ENCODE measurements at regions not wholly inside any gene's neighbourhood (a gene's known extent, or its start where the extent isn't known, plus 50 kb on each side); places are given as distances from the start of the nearest gene placed in this dataset.
"Not testable (repeated sequence)": the region's sequence is repeated elsewhere in the genome, so short reads cannot be mapped to it uniquely, and the experiment has no call there.

DNA sequence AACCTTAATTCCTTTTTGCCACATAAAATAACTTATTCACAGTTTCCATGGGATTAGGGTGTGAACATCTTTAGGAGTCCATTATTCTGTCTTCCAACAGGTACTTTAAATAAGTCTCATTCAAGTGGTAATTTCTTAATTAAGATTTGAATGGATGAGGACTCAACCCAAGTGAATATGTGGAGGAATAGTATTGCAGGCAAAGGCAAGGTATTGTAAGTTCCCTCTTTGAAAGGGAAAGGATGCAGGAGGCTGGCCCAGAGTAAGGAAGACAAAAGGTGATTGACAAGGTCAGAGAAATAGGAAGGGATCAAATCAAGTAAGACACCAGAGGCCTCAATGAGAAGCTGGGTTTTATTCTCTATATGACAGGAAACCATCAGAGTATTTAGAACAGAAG lies 238.2 kb upstream of the RBMS1 start:
- no peak for DNase-seq

DNA sequence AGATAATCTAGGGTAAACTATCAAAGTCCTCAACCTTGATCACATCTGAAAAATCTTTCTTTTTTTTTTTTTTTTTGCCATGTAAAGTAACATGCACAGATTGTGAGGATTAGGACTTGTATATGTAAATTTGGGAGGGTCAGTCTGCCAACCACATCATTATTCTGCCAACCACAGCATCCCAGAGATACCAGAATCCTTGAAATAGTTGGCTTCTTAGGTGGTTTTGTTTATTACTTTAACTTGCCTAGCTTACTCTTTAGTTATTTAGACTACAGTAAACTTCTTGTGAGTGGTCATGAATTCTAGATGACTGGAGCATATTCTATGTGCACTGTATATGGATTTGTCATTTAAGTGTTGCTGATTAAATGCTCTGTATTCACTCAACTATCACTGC lies 242.1 kb upstream of the RBMS1 start:
- DNase-seq, result no peak

DNA sequence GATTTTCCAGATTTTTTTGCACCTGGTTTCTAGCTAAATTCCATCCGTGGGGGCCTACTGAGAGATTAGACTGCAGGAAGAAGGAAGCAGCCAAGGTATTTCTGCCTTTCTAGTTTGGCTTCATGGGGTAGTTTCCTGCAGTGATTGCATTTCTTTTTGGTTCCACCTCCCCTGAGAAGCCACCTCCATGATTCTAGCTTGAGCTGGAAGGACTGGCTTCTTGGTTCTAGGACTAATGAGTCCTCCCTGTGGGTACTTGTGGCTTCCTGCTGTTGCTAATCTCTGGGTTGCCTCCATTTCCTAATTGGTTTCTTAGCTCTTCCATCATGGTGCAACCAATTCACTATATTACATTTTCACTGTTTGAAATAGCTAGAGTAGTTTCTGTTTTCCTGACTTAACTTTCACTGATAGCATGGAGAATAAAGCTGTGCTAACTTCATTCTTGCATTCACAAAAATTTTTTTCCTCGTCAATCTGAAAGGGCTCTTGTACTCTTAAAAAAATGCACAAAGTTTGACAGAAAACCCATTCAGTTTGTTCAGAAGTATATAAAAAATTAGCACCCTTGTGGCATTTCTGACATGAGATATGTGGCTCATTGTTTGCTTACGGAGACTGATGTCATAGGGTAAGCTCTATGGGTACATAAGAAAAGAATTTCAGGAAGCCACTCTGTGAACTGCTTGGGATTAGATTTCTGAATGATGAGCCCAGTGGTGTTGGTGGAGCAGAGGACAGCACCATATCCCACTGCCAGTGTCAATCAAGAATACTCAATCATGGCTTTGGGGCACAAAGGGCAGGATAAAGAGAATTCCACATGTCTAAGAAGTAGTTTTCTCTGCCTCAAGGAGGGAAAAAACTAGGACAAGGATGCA lies 242.8 kb upstream of the RBMS1 start:
- no peak for DNase-seq

DNA sequence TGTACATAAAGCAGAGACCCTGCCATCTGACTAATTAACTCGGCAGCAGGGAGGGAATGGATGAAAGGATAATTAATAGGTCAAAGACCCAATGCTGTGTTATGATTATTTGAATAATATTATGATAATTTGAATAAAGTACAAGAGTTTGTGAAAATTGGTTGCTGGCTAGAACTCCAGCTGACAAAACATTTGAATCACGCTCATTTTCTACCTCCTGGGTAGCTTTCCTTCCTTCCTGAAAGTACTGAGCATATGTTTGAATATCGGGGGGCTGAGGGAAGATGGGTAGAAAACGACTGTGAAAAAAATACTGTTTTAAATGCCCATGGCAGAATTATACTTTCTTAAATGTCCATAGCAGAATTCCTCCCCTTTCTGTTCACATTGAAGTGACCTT lies 243.6 kb upstream of the RBMS1 start:
- DNase-seq, result no peak

DNA sequence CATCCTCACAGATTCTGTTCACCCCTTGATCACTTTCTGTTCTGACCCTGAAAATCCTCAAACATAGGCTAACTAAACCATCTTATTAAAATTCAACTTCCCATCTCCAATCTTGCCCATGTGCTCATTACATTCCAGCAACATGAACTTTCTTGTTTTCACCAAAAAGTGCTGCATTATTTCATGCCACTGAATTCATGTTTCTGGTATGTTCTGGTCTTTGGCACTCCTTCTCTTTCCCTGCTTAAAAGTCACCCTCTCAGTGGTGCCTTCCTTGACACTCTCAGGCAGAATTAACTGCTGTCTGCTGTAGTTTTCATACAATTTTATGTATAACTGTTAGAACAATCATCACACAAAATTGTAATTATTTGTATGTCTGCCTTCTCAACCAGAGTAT lies 247.7 kb upstream of the RBMS1 start:
- DNase-seq, result no peak

DNA sequence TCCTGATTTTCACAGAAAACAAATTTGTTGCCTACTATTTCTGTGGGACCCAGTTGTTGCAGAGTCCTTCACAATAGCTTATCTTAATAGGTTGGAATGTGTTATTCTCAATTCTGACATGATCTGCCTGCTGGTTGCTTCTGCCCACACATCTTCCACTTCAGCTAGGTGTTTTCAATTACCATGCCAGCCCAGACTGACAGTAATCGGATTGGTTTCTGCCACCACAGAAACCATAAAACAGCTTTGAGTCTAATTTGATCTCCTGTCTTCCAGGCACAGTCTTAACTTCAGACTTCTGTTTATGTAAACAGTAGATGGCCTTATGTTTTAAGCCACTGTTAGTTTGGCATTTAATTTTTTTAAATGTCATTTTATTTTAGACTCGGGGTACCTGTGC lies 248.2 kb upstream of the RBMS1 start:
- no peak for DNase-seq

DNA sequence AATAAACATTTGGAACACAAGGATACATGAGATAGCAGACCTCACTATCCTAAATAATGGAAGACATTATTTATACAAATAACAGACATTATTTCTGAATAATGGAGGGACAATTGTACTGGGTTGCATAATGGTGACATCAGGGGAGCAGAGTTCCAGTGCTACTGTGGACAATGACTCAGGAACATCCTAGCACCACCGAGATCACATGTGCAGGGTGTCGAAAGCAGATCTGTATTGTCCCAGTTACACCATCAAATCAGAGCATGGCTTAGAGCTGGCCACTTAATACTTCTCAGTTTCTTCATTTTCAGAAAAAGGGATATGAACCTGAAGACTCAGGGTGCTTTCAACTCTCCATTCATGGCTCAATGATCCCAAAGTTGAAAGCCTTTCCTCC lies 249.1 kb upstream of the RBMS1 start:
- DNase-seq, result no peak

DNA sequence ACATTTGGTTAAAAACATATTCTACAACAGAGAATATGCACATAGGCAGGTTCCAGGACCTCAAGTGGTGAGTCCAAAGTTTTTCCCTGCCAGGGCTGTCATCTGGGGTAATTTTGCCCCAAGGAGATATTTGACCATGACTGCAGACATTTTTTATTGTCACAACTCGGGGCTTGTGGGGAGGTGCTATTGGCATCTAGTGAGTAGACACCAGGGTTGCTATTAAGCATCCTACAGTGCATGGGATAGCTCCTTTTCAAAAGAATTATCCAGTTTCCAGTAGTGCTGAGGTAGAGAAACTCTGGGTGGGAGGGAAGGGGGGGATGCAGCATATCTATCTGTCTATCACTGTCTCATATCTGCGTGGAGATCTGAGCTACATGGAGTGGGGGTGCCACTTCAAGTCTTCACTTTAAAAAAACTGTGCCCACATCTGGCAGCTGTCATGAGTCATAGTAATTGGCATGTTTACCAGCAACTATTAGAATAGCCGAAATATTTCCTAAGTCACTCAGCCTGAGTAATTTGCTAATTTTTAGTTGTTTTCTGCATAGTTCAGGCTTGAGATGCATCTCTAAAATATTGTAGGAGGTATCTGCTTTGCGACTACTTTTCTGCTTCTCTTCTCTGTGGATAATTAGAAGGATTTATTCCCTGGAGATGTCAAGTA lies 254.0 kb upstream of the RBMS1 start:
- no peak for DNase-seq

DNA sequence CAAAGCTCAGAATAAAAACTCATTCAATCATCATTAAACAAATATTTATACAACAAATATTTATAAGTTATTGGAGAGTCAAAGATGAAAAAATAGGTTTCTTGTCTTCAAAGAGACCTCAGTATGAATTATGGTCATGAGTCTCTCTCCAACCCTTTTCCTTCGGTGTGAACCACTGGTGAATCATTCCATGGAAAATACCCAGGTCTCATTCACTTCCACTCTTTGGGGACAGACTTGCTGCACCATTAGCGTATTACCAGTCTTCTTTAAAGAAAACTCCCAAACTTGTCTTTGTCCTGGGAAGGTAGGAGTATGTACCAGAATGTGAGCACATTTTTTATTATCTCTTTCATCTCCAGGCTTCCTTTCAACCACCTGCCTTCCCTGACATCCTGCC lies 257.4 kb upstream of the RBMS1 start:
- DNase-seq, result no peak

DNA sequence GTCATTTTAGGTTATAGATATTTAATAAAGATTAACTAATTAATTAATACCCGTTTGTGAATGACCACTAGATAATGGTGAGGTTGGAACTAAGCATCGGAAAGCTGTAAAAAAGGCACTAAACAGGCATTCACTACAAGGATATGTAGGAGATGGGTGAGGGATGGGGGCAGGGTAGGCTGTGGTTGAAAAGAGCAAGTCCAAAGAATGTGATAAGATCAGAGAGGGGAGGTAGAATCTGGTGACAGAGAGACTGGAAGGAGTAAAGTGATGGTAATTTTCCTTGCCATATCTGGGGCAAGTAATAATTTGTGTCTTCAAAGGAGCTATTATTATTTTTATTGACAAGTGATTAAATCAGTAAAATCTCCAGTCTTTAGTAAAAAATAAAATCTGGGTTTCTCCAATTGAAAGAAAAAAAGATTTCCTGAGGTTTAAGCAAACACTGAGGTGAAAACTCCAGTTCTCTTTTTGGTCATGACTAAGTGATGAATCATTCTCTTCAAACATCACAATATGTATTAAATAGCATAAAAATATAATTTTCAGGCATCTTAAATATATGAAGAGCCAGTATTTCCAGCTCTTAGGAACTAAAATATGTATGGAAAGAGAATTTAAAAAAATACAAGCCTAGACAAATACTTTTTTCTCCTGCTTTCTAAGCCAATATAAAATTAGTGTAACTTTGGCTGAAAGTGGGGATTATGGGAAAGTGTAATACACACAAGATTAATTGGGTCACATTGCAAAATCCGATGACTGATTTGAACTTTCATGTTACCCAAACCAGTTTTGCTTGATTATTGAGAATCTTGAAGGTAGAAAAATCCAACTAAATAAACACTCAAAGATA lies 259.1 kb upstream of the RBMS1 start:
- no peak for DNase-seq

DNA sequence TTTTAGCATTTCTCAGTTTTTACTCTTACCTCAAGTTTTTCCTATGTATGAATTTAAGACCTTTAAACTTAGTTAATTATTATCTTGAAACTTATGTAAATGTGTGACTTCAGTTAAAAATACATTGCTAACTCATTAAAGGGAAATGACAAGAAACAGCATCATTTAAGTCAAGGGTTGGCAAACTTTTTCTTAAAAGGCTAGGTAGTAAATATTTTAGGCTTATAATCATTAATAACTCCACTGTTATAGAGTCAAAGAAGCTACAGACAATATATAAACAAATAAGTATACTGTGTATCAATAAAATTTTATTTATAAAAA lies 259.7 kb upstream of the RBMS1 start:
- no peak for DNase-seq

DNA sequence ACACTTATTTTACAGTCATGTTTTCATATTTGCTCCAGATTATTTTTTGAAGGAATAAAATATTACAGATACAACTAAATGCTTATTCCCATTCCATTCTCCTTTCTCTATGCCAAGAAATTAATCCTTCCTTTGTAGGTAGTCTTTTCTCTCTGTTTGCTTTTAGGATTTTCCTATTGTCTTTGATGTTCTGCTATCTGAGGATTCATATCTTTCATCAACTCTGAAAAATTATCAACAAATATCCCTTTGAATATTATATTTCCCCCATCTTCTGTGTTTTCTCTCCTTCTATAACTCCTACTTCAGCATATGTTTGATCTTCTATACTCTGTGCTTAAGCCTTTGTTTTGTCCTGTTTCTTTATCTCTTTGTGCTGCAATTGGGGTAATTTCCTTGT lies 260.4 kb upstream of the RBMS1 start:
- no peak for DNase-seq

DNA sequence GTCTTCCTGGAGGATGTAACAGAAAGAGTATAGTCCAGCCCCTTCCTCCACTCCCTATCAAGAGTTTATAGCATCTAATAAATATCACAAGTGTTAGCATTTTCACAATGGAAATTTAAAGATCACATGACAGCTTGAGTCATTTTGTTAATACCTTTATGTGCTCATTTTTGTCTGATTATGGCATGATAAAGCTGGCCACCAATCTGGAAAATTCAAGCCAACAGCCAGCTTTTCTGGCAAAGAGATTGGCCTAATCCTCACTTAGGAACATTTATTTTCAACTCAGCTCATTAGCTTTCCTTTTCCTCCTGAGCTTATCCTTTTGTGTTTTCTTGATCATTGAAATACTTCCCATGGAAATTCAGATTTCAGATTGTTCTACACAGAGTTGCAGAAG lies 262.9 kb upstream of the RBMS1 start:
- DNase-seq, result no peak

DNA sequence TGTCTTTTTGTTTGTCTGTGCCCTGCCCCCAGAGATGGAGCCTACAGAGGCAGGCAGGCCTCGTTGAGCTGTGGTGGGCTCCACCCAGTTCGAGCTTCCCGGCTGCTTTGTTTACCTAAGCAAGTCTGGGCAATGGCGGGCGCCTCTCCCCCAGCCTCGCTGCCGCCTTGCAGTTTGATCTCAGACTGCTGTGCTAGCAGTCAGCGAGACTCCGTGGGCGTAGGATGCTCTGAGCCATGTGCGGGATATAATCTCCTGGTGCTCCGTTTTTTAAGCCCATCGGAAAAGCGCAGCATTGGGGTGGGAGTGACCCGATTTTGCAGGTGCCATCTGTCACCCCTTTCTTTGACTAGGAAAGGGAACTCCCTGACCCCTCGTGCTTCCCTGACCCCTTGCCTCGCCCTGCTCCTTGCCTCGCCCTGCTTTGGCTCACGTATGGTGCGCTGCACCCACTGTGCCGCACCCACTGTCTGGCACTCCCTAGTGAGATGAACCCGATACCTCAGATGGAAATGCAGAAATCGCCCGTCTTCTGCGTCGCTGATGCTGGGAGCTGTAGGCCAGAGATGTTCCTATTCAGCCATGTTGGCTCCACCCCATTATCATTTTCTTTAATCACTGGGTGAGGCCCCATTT lies 269.0 kb upstream of the RBMS1 start:
- not testable (repeated sequence) for DNase-seq

DNA sequence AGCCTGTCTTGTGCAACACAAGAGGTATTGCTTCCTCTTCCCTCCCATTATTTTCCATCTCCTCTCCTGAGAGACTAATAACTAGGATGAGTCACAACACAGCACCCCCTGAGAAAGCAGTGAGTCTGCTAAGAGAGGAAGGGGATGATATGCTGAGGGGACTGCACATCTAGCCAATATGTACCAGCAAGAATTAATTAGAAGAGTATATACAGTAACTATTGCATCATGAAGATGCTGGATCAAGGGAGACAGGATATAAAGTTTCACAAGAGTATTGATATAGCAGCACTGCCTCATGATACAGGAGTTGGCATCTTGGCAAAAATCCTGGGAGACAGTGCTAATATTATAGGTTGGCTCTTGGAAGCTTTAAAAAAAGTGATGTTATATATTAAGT lies 289.9 kb upstream of the RBMS1 start:
- no peak for DNase-seq

DNA sequence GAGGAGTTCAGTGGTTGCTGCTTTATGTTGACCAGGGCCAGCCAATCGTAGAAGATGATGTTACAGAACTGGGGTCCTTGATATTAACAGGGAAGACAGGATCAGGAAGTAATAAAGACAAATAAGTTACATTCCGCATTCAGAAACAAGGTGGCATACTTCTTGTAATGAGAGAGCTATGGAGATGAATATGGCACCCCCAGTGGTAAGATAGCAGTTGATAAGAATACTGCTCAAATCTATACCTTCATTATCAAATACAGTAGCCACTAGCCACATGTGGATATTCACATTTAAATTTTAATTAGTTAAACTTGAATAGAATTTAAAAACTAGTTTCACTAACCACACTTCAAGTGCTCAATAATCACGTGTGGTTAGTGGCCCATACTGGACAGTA lies 290.4 kb upstream of the RBMS1 start:
- DNase-seq, result no peak

DNA sequence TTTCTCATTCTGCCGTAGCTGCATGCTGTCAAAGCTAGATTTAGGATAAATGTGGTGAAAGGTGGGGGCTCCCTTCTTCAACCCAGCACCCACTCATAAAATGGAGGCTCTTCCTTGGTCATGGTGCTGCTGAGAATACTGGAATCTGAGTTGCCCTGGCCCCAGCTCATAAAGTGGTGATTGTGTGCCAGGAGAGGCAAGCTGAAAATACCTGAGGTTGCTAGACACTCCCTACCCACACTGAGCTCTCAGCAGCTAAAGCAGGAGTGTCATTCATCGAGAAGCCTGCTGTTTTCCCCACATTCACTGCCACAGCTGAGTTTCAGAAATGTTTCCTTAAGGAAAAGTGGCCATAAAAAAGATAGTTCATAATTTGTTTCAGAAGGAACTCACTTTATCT lies 297.1 kb upstream of the RBMS1 start:
- no peak for DNase-seq

DNA sequence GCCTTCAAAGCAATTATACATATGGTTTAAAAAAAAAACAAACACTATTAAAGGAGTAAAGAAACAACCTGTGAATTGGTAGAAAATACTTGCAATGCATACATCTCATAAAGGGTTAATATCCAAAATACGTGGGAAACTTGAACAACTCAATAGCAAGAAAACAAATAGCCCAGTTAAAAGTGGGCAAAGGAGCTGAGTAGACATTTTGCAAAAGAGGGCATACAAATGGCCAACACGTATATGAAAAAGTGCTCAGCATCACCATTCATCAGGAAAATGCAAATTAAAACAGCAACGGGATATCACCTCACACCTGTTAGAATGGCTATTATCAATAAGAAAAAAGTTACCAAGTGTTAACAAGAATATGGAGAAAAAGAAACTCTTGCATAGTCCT lies 298.3 kb upstream of the RBMS1 start:
- DNase-seq, result no peak

DNA sequence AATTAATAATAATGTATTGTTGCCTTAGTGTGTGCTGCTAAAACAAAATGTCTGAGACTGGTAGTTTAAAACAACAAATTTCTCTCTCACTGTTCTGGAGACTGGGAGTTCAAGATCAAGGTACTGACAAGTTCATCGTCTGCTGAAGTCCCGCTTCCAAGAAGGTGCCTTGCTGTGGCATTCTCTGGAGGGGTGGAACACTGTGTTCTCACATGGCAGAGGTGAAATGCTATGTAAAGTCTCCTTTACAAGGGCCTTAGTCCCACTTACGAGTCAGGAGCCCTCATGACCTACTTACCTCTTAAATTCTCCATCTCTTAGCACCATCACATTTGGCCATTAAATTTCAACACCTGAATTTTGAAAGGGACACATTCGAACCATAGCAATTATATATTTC lies 299.2 kb upstream of the RBMS1 start:
- DNase-seq, result no peak

DNA sequence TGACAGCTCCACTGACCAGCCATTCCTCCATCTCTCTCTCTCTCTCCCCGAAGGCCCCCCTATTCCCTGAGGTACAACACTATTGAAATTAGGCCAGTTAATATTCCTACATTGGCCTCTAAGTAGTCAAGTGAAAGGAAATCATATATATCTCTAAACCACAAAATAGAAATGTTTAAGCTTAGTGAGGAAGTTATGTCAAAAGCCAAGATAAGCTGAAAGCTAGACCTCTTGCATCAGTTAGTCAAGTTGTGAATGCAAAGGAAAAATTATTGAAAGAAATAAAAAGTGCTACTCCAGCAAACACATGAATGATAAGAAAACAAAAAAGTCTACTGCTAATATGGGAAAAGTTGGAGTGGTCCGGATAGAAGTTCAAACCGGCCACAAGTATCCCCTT lies 301.3 kb upstream of the RBMS1 start:
- DNase-seq, result no peak

DNA sequence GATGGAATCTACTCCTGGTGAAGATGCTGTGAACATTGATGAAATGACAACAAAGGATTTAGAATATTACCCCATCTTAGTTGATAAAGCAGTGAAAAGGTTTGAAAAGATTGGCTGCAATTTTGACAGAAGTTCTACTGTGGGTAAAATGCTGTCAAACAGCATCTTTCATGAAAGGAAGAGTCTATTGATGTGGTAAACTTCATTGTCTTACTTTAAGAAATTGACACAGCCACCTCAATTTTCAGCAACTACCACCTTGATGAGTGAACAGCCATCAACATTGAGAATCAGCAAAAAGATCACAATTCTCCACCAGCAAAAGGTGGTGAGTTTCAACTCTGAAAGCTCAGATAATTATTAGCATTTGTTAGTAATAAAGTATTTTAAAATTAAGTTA lies 310.3 kb upstream of the RBMS1 start:
- no peak for DNase-seq

DNA sequence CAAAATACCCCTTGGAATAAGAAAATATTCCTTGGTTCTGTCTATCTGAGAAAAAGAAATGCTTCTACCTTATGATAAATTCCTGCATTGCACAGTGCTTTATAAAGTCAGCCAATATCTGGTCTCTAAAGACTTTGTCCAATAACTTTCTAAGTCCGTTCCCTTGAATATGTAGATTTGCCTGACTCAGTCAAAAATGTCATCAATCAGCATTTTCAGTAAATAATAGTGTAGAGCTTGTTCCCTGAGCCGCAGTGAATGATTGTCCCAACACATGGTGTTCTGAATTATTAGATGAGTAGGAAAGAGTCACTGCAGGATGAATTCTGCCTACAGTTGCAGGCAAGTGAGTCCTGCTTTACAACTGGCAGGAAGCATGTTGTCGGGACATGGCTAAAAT lies 316.8 kb upstream of the RBMS1 start:
- DNase-seq, result no peak

All from C1 segment of cervical spinal cord (tissue), 14 donors.